A549 (cell line): ENCODE measurements at regions not wholly inside any gene's neighbourhood (a gene's known extent, or its start where the extent isn't known, plus 50 kb on each side); places are given as distances from the start of the nearest gene placed in this dataset.
A peak's percentile ranks its signal among the peaks of the same experiment; 100 is the strongest.

Experiments used
- HOXA7 ChIP-seq: fragments of 250-450 bp; sonication (Bioruptor Pico); IDR thresholded peaks from 2 replicates; pipeline ENCODE4 v1.5.0; 2020; ENCODE audit warnings: mild to moderate bottlenecking, moderate library complexity
- JUNB ChIP-seq: fragments of >200 bp; sonication (Bioruptor Twin); formaldehyde crosslinking; IDR thresholded peaks from 2 replicates; pipeline ENCODE4 v1.6.1; 2016
- NR3C1 ChIP-seq: fragments of >200 bp; sonication (Bioruptor Twin); formaldehyde crosslinking; IDR thresholded peaks from 3 replicates; pipeline ENCODE4 v1.6.1; 2017
- TF ChIP-seq, protein P1 (sequence below): fragments of >200 bp; sonication (Bioruptor Twin); formaldehyde crosslinking; IDR thresholded peaks from 3 replicates; pipeline ENCODE4 v1.5.1; 2016

DNA sequence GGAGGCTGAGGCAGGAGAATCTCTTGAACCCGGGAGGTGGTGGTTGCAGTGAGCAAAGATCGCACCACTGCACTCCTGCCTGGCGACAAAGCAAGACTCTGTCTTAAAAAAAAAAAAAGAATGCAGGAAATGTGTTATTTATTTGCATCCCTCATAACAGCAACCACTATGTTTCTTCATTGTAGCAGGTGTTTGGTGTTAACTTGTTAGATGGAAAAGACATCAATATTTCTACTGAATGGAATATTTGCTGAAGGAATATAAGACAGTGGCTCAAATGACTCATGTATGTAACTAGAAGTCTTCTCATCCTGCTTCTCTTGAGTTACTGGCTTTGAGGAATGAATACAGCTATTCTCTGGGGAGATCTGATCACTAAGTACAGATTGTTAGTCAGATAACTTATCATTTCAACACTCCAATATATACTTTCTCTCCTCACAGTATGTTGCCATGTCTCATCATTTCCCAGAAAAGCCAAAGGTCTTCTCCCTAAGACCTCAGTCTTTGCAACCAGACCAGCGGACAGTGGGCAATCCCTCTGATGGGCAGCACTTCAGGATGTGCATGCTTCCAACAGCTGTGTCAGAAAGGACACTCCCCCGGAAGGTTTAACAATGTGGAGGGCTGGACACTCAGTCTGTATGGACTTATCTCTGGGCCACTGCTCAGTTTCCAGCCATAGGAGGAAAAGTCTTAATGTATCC is 104.4 kb upstream of the STK17B start:
- TF ChIP-seq, protein P1, sequence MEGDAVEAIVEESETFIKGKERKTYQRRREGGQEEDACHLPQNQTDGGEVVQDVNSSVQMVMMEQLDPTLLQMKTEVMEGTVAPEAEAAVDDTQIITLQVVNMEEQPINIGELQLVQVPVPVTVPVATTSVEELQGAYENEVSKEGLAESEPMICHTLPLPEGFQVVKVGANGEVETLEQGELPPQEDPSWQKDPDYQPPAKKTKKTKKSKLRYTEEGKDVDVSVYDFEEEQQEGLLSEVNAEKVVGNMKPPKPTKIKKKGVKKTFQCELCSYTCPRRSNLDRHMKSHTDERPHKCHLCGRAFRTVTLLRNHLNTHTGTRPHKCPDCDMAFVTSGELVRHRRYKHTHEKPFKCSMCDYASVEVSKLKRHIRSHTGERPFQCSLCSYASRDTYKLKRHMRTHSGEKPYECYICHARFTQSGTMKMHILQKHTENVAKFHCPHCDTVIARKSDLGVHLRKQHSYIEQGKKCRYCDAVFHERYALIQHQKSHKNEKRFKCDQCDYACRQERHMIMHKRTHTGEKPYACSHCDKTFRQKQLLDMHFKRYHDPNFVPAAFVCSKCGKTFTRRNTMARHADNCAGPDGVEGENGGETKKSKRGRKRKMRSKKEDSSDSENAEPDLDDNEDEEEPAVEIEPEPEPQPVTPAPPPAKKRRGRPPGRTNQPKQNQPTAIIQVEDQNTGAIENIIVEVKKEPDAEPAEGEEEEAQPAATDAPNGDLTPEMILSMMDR, result no peak
- TF ChIP-seq NR3C1, result no peak
- no peak for TF ChIP-seq HOXA7 (CRISPR knock-in tag)
- peak; percentile 24; the same call in 1 of the 2 replicates for TF ChIP-seq JUNB
